CD14-positive monocyte (primary cell): ENCODE measurements at regions not wholly inside any gene's neighbourhood (a gene's known extent, or its start where the extent isn't known, plus 50 kb on each side); places are given as distances from the start of the nearest gene placed in this dataset.
"Not testable (repeated sequence)": the region's sequence is repeated elsewhere in the genome, so short reads cannot be mapped to it uniquely, and the experiment has no call there.

Experiments
- DNase-seq, 3 donors: peaks; one replicate each; pipeline ENCODE4 v3.0.0-alpha.2; 2011 to 2022
- H2AFZ ChIP-seq: 2 replicates; pipeline ENCODE4 v1.6.0; 2012; ENCODE audit warnings: mild to moderate bottlenecking, low read depth, low read length, inconsistent platforms; ENCODE audit not compliant: insufficient read depth, poor library complexity, severe bottlenecking
- H3K27ac ChIP-seq, 2 donors: 1 replicate in 1 of 2; 2 replicates in 1 of 2; pipeline ENCODE4 v1.5.1; 2012 to 2013; ENCODE audit warnings: low read length in 2 of 2, control low read depth in 1 of 2, inconsistent platforms in 1 of 2, low read depth in 1 of 2, mild to moderate bottlenecking in 1 of 2
- H3K27me3 ChIP-seq, 2 donors: one replicate each; pipeline versions ENCODE4 v1.6.0 to v1.6.1; 2011 to 2013; ENCODE audit warnings: low read length in 2 of 2; ENCODE audit not compliant: control insufficient read depth in 2 of 2, insufficient read depth in 2 of 2
- H3K36me3 ChIP-seq, 2 donors: replicated peaks in 1 of 2; 1 replicate in 1 of 2; 2 replicates in 1 of 2; pipeline versions ENCODE4 v1.5.1 to v1.6.1; 2012 to 2013; ENCODE audit warnings: low read length in 2 of 2, control low read depth in 1 of 2, inconsistent platforms in 1 of 2, mild to moderate bottlenecking in 1 of 2; ENCODE audit not compliant: insufficient read depth in 2 of 2, control insufficient read depth in 1 of 2
- H3K4me1 ChIP-seq, 2 donors: 1 replicate in 1 of 2; 2 replicates in 1 of 2; pipeline versions ENCODE4 v1.5.1 to v1.6.1; 2012 to 2013; ENCODE audit warnings: low read length in 2 of 2, control low read depth in 1 of 2, inconsistent platforms in 1 of 2, mild to moderate bottlenecking in 1 of 2, moderate library complexity in 1 of 2; ENCODE audit not compliant: insufficient read depth in 2 of 2, control insufficient read depth in 1 of 2
- H3K4me2 ChIP-seq: replicated peaks from 2 replicates; pipeline ENCODE3; 2012; ENCODE audit warnings: low read length, moderate library complexity, mild to moderate bottlenecking; ENCODE audit not compliant: poor library complexity, severe bottlenecking; ENCODE audit errors: extremely low read depth
- H3K4me3 ChIP-seq, 3 experiments: fragments of 200-600 bp in 1 of 3; sonication (generic) in 1 of 3; replicated peaks in 1 of 3; 1 replicate in 2 of 3; 2 replicates in 1 of 3; pipeline ENCODE4 v1.5.1; 2011 to 2013; ENCODE audit warnings: low read length in 3 of 3, mild to moderate bottlenecking in 3 of 3, control low read depth in 2 of 3, low read depth in 2 of 3, inconsistent platforms in 1 of 3, moderate library complexity in 1 of 3
- H3K79me2 ChIP-seq: 2 replicates; pipeline ENCODE4 v1.6.0; 2012; ENCODE audit warnings: mild to moderate bottlenecking, control low read depth, inconsistent platforms, low read length, moderate library complexity; ENCODE audit not compliant: insufficient read depth
- H3K9ac ChIP-seq: 2 replicates; pipeline ENCODE4 v1.6.0; 2017; ENCODE audit warnings: low read length, mild to moderate bottlenecking; ENCODE audit not compliant: insufficient read depth, poor library complexity, severe bottlenecking
- H3K9me3 ChIP-seq, 2 donors: replicated peaks in 1 of 2; 1 replicate in 1 of 2; 2 replicates in 1 of 2; pipeline versions ENCODE4 v1.5.1 to v1.6.1; 2012 to 2013; ENCODE audit warnings: low read length in 2 of 2, control low read depth in 1 of 2; ENCODE audit not compliant: control insufficient read depth in 1 of 2, insufficient read depth in 1 of 2
- H4K20me1 ChIP-seq: 2 replicates; pipeline ENCODE4 v1.6.0; 2012; ENCODE audit warnings: mild to moderate bottlenecking, low read length, control low read depth, moderate library complexity; ENCODE audit not compliant: insufficient read depth
- H3K27ac Mint-ChIP-seq, 7 donors: one replicate each; pipeline ENCODE4 v1.8.0; 2020; ENCODE audit warnings: mild to moderate bottlenecking in 7 of 7, mixed read lengths in 7 of 7, moderate library complexity in 6 of 7, inconsistent platforms in 2 of 7
- H3K27me3 Mint-ChIP-seq, 3 donors: one replicate each; pipeline ENCODE4 v1.8.0; 2021 to 2022; ENCODE audit warnings: low read depth in 3 of 3, mild to moderate bottlenecking in 3 of 3, mixed read lengths in 3 of 3, moderate library complexity in 3 of 3, inconsistent platforms in 1 of 3
- H3K36me3 Mint-ChIP-seq, 2 donors: one replicate each; pipeline ENCODE4 v1.8.0; 2020; ENCODE audit warnings: mixed read lengths in 2 of 2, inconsistent platforms in 1 of 2, mild to moderate bottlenecking in 1 of 2
- H3K4me1 Mint-ChIP-seq: one replicate; pipeline ENCODE4 v1.8.0; 2020; ENCODE audit warnings: mild to moderate bottlenecking, mixed read lengths
- H3K4me3 Mint-ChIP-seq, 2 donors: one replicate each; pipeline ENCODE4 v1.8.0; 2020; ENCODE audit warnings: mild to moderate bottlenecking in 2 of 2, mixed read lengths in 2 of 2, moderate library complexity in 1 of 2
- H3K9me3 Mint-ChIP-seq, 7 donors: one replicate each; pipeline ENCODE4 v1.8.0; 2020 to 2022; ENCODE audit warnings: mixed read lengths in 7 of 7, mild to moderate bottlenecking in 6 of 7, moderate library complexity in 6 of 7, inconsistent platforms in 2 of 7
- CTCF ChIP-seq: fragments of 200-600 bp; IDR thresholded peaks from one replicate; pipeline ENCODE4 v1.8.0; 2022; ENCODE audit warnings: antibody characterized with exemption, mild to moderate bottlenecking
- WGBS: methylation state at CpG from one replicate; pipeline ENCODE4 v1.1.5; 2013; ENCODE audit warnings: missing lambda C conversion rate; ENCODE audit not compliant: insufficient coverage; 5-methylcytosine and 5-hydroxymethylcytosine counted together
- intact Hi-C, 2 donors: fragments of 100-400 bp; cut with micrococcal nuclease; formaldehyde crosslinking; loops; one replicate each; pipeline versions ENCODE4 v1.15.0 to v1.15.1; 2023

GRCh38 chr3:31203960-31204795 lies 309.7 kb upstream of the GADL1 start:
- no peaks in the 10 kb centered on the region for H3K27me3 ChIP-seq
- 100% methylated on average over 1 of the region's 5 CpGs for WGBS
- no peak overlapping the region for H3K4me3 Mint-ChIP-seq
- H4K20me1 ChIP-seq = no peaks in the 10 kb centered on the region
- no peaks in the 10 kb centered on the region for H3K36me3 ChIP-seq
- peaks cover 0 to 3% (median 0%) of the 10 kb centered on the region in 3 donors for H3K27me3 Mint-ChIP-seq
- no peak overlapping the region for H2AFZ ChIP-seq
- no peak overlapping the region for H3K27ac Mint-ChIP-seq
- no peaks in the 10 kb centered on the region for H3K79me2 ChIP-seq
- no peaks in the 10 kb centered on the region for H3K4me1 Mint-ChIP-seq
- intact Hi-C loops = no loop called here
- H3K4me1 ChIP-seq = no peaks in the 10 kb centered on the region
- H3K27ac ChIP-seq = no peak overlapping the region
- H3K4me2 ChIP-seq = no peak overlapping the region
- no peak overlapping the region for H3K4me3 ChIP-seq
- TF ChIP-seq CTCF = no peak
- peaks cover 14 to 15% of the 10 kb centered on the region in 2 donors for H3K9me3 ChIP-seq
- H3K36me3 Mint-ChIP-seq = peaks cover 3 to 4% of the 10 kb centered on the region in 2 donors
- no peak for DNase-seq
- no peak overlapping the region for H3K9ac ChIP-seq
- H3K9me3 Mint-ChIP-seq = peaks cover 11 to 31% (median 19%) of the 10 kb centered on the region in 7 donors

GRCh38 chr3:31204796-31205056 lies 310.3 kb upstream of the GADL1 start:
- intact Hi-C loops, H3K27ac Mint-ChIP-seq, H4K20me1 ChIP-seq, H2AFZ ChIP-seq, H3K4me2 ChIP-seq, H3K79me2 ChIP-seq, H3K27ac ChIP-seq, H3K36me3 ChIP-seq, H3K4me1 Mint-ChIP-seq, DNase-seq, H3K4me1 ChIP-seq, H3K9ac ChIP-seq, H3K36me3 Mint-ChIP-seq, H3K27me3 ChIP-seq, H3K27me3 Mint-ChIP-seq, H3K4me3 Mint-ChIP-seq, H3K4me3 ChIP-seq: not testable (repeated sequence)
- 91% methylated on average over 3 of the region's 4 CpGs for WGBS
- peaks cover 11 to 31% (median 19%) of the 10 kb centered on the region in 7 donors for H3K9me3 Mint-ChIP-seq
- H3K9me3 ChIP-seq = peaks cover 14 to 15% of the 10 kb centered on the region in 2 donors
